ENCODE measurements at regions not wholly inside any gene's neighbourhood (a gene's known extent, or its start where the extent isn't known, plus 50 kb on each side); places are given as distances from the start of the nearest gene placed in this dataset.

- no peak for FAIRE-seq
- no peak overlapping the region for H3K27ac Mint-ChIP-seq (ENCODE audit: unreplicated experiment)
- no peak for TF ChIP-seq EZH2 (IDR thresholded peaks at IDR 0.05; ENCODE audit: insufficient read depth, low read length)
- TF ChIP-seq CTCF (IDR thresholded peaks at IDR 0.05; ENCODE audit: insufficient read depth, low read depth, low read length): no peak
Observed at GRCh38 chr5:155903791-155904190, 423.2 kb upstream of the SGCD start.

GRCh38 chr5:155905364-155905763 is 421.6 kb upstream of the SGCD start:
- H3K9me3 Mint-ChIP-seq (ENCODE audit: unreplicated experiment): no peaks in the 10 kb centered on the region
- Histone ChIP-seq H4K20me1 (ENCODE audit: insufficient read depth, low read length) (no peaks in the 10 kb centered on the region), H3K4me2 (ENCODE audit: low read length) (no peak overlapping the region), H3K4me3 (ENCODE audit: insufficient read depth, low read depth, low read length) (no peak overlapping the region), H3K27me3 (ENCODE audit: insufficient read depth, low read length) (no peaks in the 10 kb centered on the region), H3K27ac (ENCODE audit: low read depth, low read length) (no peak overlapping the region), H3K9ac (ENCODE audit: low read length) (no peak overlapping the region), H2AFZ (ENCODE audit: low read depth, low read length) (no peak overlapping the region), H3K36me3 (ENCODE audit: insufficient read depth, low read length) (no peaks in the 10 kb centered on the region), H3K9me3 (ENCODE audit: insufficient read depth, low read depth, low read length) (no peaks in the 10 kb centered on the region), H3K4me1 (ENCODE audit: insufficient read depth, low read length) (no peaks in the 10 kb centered on the region), H3K79me2 (ENCODE audit: insufficient read depth, low read length) (no peaks in the 10 kb centered on the region)
- peaks cover 3% of the 10 kb centered on the region for H3K27me3 Mint-ChIP-seq (ENCODE audit: low read depth, unreplicated experiment)
- DNase-seq (ENCODE audit: low read depth): peak; percentile 30
- peaks cover 3% of the 10 kb centered on the region for H3K4me1 Mint-ChIP-seq (ENCODE audit: low read depth, unreplicated experiment)
- no peak overlapping the region for H3K27ac Mint-ChIP-seq (ENCODE audit: unreplicated experiment)
- TF ChIP-seq EZH2 (IDR thresholded peaks at IDR 0.05; ENCODE audit: insufficient read depth, low read length): no peak
- no peak for TF ChIP-seq CTCF (IDR thresholded peaks at IDR 0.05; ENCODE audit: insufficient read depth, low read depth, low read length)
- FAIRE-seq: peak; percentile 54
- no peak overlapping the region for H3K4me3 Mint-ChIP-seq (ENCODE audit: unreplicated experiment)
- H3K36me3 Mint-ChIP-seq (ENCODE audit: low read depth, unreplicated experiment): no peaks in the 10 kb centered on the region

More at GRCh38 chr5:155903791-155904190, 423.2 kb upstream of the SGCD start:
- Mint-ChIP-seq H3K27me3 (ENCODE audit: low read depth, unreplicated experiment) (peaks cover 3% of the 10 kb centered on the region), H3K4me3 (ENCODE audit: unreplicated experiment) (no peak overlapping the region), H3K9me3 (ENCODE audit: unreplicated experiment) (no peaks in the 10 kb centered on the region), H3K4me1 (ENCODE audit: low read depth, unreplicated experiment) (peaks cover 9% of the 10 kb centered on the region), H3K36me3 (ENCODE audit: low read depth, unreplicated experiment) (no peaks in the 10 kb centered on the region)
- Histone ChIP-seq H3K27me3 (ENCODE audit: insufficient read depth, low read length) (no peaks in the 10 kb centered on the region), H2AFZ (ENCODE audit: low read depth, low read length) (no peak overlapping the region), H3K4me1 (ENCODE audit: insufficient read depth, low read length) (no peaks in the 10 kb centered on the region), H3K9me3 (ENCODE audit: insufficient read depth, low read depth, low read length) (no peaks in the 10 kb centered on the region), H3K79me2 (ENCODE audit: insufficient read depth, low read length) (no peaks in the 10 kb centered on the region), H4K20me1 (ENCODE audit: insufficient read depth, low read length) (no peaks in the 10 kb centered on the region), H3K4me2 (ENCODE audit: low read length) (no peak overlapping the region), H3K4me3 (ENCODE audit: insufficient read depth, low read depth, low read length) (no peak overlapping the region), H3K36me3 (ENCODE audit: insufficient read depth, low read length) (no peaks in the 10 kb centered on the region), H3K27ac (ENCODE audit: low read depth, low read length) (no peak overlapping the region), H3K9ac (ENCODE audit: low read length) (no peak overlapping the region)
- no peak for DNase-seq (ENCODE audit: low read depth)

GRCh38 chr5:155906046-155906445 is 420.9 kb upstream of the SGCD start:
- H3K4me1 Mint-ChIP-seq (ENCODE audit: low read depth, unreplicated experiment): peaks cover 2% of the 10 kb centered on the region
- TF ChIP-seq CTCF (IDR thresholded peaks at IDR 0.05; ENCODE audit: insufficient read depth, low read depth, low read length) (no peak), EZH2 (IDR thresholded peaks at IDR 0.05; ENCODE audit: insufficient read depth, low read length) (no peak)
- no peaks in the 10 kb centered on the region for H3K9me3 Mint-ChIP-seq (ENCODE audit: unreplicated experiment)
- no peak overlapping the region for H3K9ac ChIP-seq (ENCODE audit: low read length)
- H3K27me3 ChIP-seq (ENCODE audit: insufficient read depth, low read length): no peaks in the 10 kb centered on the region
- H3K4me2 ChIP-seq (ENCODE audit: low read length): no peak overlapping the region
- no peaks in the 10 kb centered on the region for H3K79me2 ChIP-seq (ENCODE audit: insufficient read depth, low read length)
- H3K27me3 Mint-ChIP-seq (ENCODE audit: low read depth, unreplicated experiment): peaks cover 3% of the 10 kb centered on the region
- no peak overlapping the region for H3K27ac ChIP-seq (ENCODE audit: low read depth, low read length)
- H2AFZ ChIP-seq (ENCODE audit: low read depth, low read length): no peak overlapping the region
- H3K36me3 ChIP-seq (ENCODE audit: insufficient read depth, low read length): no peaks in the 10 kb centered on the region
- FAIRE-seq (no peak), DNase-seq (ENCODE audit: low read depth) (no peak)
- no peaks in the 10 kb centered on the region for H3K9me3 ChIP-seq (ENCODE audit: insufficient read depth, low read depth, low read length)
- H3K4me1 ChIP-seq (ENCODE audit: insufficient read depth, low read length): no peaks in the 10 kb centered on the region
- no peak overlapping the region for H3K27ac Mint-ChIP-seq (ENCODE audit: unreplicated experiment)
- no peaks in the 10 kb centered on the region for H4K20me1 ChIP-seq (ENCODE audit: insufficient read depth, low read length)
- no peak overlapping the region for H3K4me3 Mint-ChIP-seq (ENCODE audit: unreplicated experiment)
- no peaks in the 10 kb centered on the region for H3K36me3 Mint-ChIP-seq (ENCODE audit: low read depth, unreplicated experiment)
- H3K4me3 ChIP-seq (ENCODE audit: insufficient read depth, low read depth, low read length): no peak overlapping the region

Measured in astrocyte (in vitro differentiated cells and primary cell).